GM23338 (cell line): ENCODE measurements at regions not wholly inside any gene's neighbourhood (a gene's known extent, or its start where the extent isn't known, plus 50 kb on each side); places are given as distances from the start of the nearest gene placed in this dataset.

Experiments
- ATAC-seq: fragments of 200-7000 bp; cut with Tn5 transposase; 3 replicates; pipeline ENCODE4 v1.9.1; 2020
- DNase-seq: peaks from one replicate; pipeline ENCODE4 v3.0.0-alpha.2; 2015; ENCODE audit warnings: low spot score
- H2AFZ ChIP-seq: fragments of 200-600 bp; sonication (generic); 2 replicates; pipeline ENCODE4 v1.8.0; 2016; ENCODE audit warnings: antibody characterized with exemption, mild to moderate bottlenecking, moderate library complexity
- H3F3A ChIP-seq: fragments of 200-600 bp; sonication (generic); replicated peaks from 2 replicates; pipeline ENCODE4 v1.8.0; 2017; ENCODE audit warnings: antibody characterized with exemption, mixed run types, low read depth
- H3K27ac ChIP-seq: fragments of 200-600 bp; sonication (generic); 2 replicates; pipeline ENCODE4 v1.6.1; 2016; ENCODE audit warnings: low read depth
- H3K27me3 ChIP-seq: fragments of 200-600 bp; sonication (generic); 2 replicates; pipeline ENCODE4 v1.8.0; 2016; ENCODE audit warnings: mild to moderate bottlenecking, mixed run types, moderate library complexity; ENCODE audit not compliant: insufficient read depth
- H3K36me3 ChIP-seq: fragments of 200-600 bp; sonication (generic); 2 replicates; pipeline ENCODE4 v1.8.0; 2016; ENCODE audit warnings: mild to moderate bottlenecking; ENCODE audit not compliant: insufficient read depth
- H3K4me1 ChIP-seq: fragments of 200-600 bp; sonication (generic); 2 replicates; pipeline ENCODE4 v1.8.0; 2016; ENCODE audit warnings: mild to moderate bottlenecking, moderate library complexity; ENCODE audit not compliant: insufficient read depth
- H3K4me2 ChIP-seq: fragments of 200-600 bp; sonication (generic); 2 replicates; pipeline ENCODE4 v1.7.1; 2017; ENCODE audit warnings: mixed run types
- H3K4me3 ChIP-seq: fragments of 200-600 bp; sonication (generic); 2 replicates; pipeline ENCODE4 v1.6.1; 2016; ENCODE audit warnings: mixed run types
- H3K79me2 ChIP-seq: fragments of 200-600 bp; sonication (generic); replicated peaks from 2 replicates; pipeline ENCODE4 v1.8.0; 2017; ENCODE audit warnings: mild to moderate bottlenecking; ENCODE audit not compliant: insufficient read depth
- H3K9me2 ChIP-seq: fragments of 200-600 bp; sonication (generic); 2 replicates; pipeline ENCODE4 v1.8.0; 2017; ENCODE audit not compliant: insufficient read depth
- H4K20me1 ChIP-seq: fragments of 200-600 bp; sonication (generic); replicated peaks from 2 replicates; pipeline ENCODE4 v1.8.0; 2017; ENCODE audit warnings: mild to moderate bottlenecking; ENCODE audit not compliant: insufficient read depth
- H3K27ac Mint-ChIP-seq: 2 replicates; pipeline ENCODE4 v1.8.0; 2020; ENCODE audit warnings: inconsistent platforms, mild to moderate bottlenecking, moderate library complexity, mixed read lengths
- H3K27me3 Mint-ChIP-seq: 3 replicates; pipeline ENCODE4 v1.8.0; 2022; ENCODE audit warnings: low read depth, mild to moderate bottlenecking, moderate library complexity, mixed read lengths, inconsistent platforms; ENCODE audit not compliant: insufficient read depth, poor library complexity
- H3K36me3 Mint-ChIP-seq: 3 replicates; pipeline ENCODE4 v1.8.0; 2021; ENCODE audit warnings: low read depth, mild to moderate bottlenecking, inconsistent platforms, moderate library complexity, mixed read lengths
- H3K4me1 Mint-ChIP-seq: 3 replicates; pipeline ENCODE4 v1.8.0; 2020; ENCODE audit warnings: mild to moderate bottlenecking, inconsistent platforms, mixed read lengths
- H3K4me3 Mint-ChIP-seq: 3 replicates; pipeline ENCODE4 v1.8.0; 2021; ENCODE audit warnings: moderate library complexity, mild to moderate bottlenecking, inconsistent platforms, mixed read lengths
- H3K9me3 Mint-ChIP-seq: 3 replicates; pipeline ENCODE4 v1.8.0; 2020; ENCODE audit warnings: moderate library complexity, mild to moderate bottlenecking, inconsistent platforms, mixed read lengths
- CREB1 ChIP-seq: fragments of 250-450 bp; sonication (Bioruptor Pico); IDR thresholded peaks from 2 replicates; pipeline ENCODE4 v1.5.0; 2020; ENCODE audit warnings: low read depth, mild to moderate bottlenecking, moderate library complexity
- EZH2 ChIP-seq: fragments of 200-600 bp; sonication (generic); IDR thresholded peaks from one replicate; pipeline ENCODE4 v1.8.0; 2017; ENCODE audit warnings: antibody characterized with exemption, mild to moderate bottlenecking, low read depth; ENCODE audit not compliant: unreplicated experiment
- JUNB ChIP-seq: IDR thresholded peaks from one replicate; pipeline ENCODE4 v1.6.1; 2016; ENCODE audit warnings: antibody characterized with exemption; ENCODE audit not compliant: unreplicated experiment
- NANOG ChIP-seq: IDR thresholded peaks from 2 replicates; pipeline ENCODE4 v1.6.1; 2016; ENCODE audit warnings: antibody characterized with exemption, borderline replicate concordance
- POLR2AphosphoS5 ChIP-seq: IDR thresholded peaks from 2 replicates; pipeline ENCODE4 v1.6.1; 2016; ENCODE audit warnings: antibody characterized with exemption, low read depth
- STAT1 ChIP-seq: IDR thresholded peaks from one replicate; pipeline ENCODE4 v1.6.1; 2016; ENCODE audit warnings: antibody characterized with exemption; ENCODE audit not compliant: unreplicated experiment
- ZNF114 ChIP-seq: fragments of 250-450 bp; sonication (Bioruptor Pico); IDR thresholded peaks from 2 replicates; pipeline ENCODE4 v1.5.0; 2020; ENCODE audit warnings: mild to moderate bottlenecking, moderate library complexity
- ZNF331 ChIP-seq: fragments of 250-450 bp; sonication (Bioruptor Pico); IDR thresholded peaks from 2 replicates; pipeline ENCODE4 v1.5.0; 2020; ENCODE audit warnings: low read depth, mild to moderate bottlenecking, moderate library complexity
- TF ChIP-seq, protein P1 (sequence below): IDR thresholded peaks from one replicate; pipeline ENCODE4 v1.6.1; 2018; ENCODE audit warnings: antibody characterized with exemption; ENCODE audit not compliant: unreplicated experiment
- TF ChIP-seq, protein P2 (sequence below): IDR thresholded peaks from 2 replicates; pipeline ENCODE4 v1.6.1; 2016; ENCODE audit warnings: antibody characterized with exemption
- TF ChIP-seq, protein P3 (sequence below), 2 experiments: fragments of 200-600 bp in 1 of 2; sonication (generic) in 1 of 2; conservative IDR thresholded peaks; 2 replicates each; pipeline versions ENCODE4 v1.5.1 to v1.6.1; 2016 to 2017; ENCODE audit warnings: antibody characterized with exemption in 2 of 2, low read depth in 2 of 2, mild to moderate bottlenecking in 2 of 2, moderate library complexity in 1 of 2

DNA sequence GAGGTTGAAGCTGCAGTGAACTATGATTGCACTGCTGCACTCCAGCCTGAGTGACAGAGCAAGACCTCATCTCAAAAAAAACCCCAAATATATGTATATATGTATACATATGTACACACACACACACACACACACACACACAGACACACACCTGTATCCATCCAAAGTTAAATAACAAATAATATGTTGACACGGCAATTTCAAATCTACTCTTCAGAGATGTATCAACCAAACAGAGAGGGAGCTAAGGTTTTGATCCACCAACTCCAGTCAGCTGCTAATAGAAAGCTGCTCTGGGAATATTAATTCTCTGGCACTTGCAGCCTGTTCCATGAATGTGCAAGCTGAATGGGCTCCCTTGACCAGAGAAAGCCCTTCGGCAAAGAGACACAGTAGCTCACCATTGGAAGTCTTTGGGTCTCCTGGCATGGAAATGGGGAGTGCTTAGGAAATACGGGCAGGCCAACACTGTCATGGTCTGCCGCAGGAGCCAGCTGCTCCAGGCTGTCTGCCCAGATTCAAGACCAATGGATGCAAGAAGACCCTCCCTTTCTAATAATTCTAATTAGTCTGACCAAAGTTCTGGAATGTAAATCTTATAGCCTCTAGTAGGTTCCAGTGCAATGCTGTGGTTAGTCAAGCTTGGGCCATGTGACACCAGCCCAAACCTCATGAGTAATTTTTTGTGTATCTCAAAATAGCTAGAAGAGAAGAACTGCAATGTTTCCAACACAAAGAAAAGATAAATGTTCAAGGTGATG lies 299.8 kb downstream of the KBTBD8 start (continued):
- TF ChIP-seq, protein P1, sequence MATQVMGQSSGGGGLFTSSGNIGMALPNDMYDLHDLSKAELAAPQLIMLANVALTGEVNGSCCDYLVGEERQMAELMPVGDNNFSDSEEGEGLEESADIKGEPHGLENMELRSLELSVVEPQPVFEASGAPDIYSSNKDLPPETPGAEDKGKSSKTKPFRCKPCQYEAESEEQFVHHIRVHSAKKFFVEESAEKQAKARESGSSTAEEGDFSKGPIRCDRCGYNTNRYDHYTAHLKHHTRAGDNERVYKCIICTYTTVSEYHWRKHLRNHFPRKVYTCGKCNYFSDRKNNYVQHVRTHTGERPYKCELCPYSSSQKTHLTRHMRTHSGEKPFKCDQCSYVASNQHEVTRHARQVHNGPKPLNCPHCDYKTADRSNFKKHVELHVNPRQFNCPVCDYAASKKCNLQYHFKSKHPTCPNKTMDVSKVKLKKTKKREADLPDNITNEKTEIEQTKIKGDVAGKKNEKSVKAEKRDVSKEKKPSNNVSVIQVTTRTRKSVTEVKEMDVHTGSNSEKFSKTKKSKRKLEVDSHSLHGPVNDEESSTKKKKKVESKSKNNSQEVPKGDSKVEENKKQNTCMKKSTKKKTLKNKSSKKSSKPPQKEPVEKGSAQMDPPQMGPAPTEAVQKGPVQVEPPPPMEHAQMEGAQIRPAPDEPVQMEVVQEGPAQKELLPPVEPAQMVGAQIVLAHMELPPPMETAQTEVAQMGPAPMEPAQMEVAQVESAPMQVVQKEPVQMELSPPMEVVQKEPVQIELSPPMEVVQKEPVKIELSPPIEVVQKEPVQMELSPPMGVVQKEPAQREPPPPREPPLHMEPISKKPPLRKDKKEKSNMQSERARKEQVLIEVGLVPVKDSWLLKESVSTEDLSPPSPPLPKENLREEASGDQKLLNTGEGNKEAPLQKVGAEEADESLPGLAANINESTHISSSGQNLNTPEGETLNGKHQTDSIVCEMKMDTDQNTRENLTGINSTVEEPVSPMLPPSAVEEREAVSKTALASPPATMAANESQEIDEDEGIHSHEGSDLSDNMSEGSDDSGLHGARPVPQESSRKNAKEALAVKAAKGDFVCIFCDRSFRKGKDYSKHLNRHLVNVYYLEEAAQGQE: no peak
- TF ChIP-seq, protein P2, sequence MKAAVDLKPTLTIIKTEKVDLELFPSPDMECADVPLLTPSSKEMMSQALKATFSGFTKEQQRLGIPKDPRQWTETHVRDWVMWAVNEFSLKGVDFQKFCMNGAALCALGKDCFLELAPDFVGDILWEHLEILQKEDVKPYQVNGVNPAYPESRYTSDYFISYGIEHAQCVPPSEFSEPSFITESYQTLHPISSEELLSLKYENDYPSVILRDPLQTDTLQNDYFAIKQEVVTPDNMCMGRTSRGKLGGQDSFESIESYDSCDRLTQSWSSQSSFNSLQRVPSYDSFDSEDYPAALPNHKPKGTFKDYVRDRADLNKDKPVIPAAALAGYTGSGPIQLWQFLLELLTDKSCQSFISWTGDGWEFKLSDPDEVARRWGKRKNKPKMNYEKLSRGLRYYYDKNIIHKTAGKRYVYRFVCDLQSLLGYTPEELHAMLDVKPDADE: no peak
- TF ChIP-seq ZNF331 (CRISPR knock-in tag) (no peak), POLR2AphosphoS5 (no peak), NANOG (no peak), STAT1 (no peak), CREB1 (CRISPR knock-in tag) (no peak), ZNF114 (CRISPR knock-in tag) (no peak), EZH2 (no peak), JUNB (no peak)
- TF ChIP-seq, protein P3, sequence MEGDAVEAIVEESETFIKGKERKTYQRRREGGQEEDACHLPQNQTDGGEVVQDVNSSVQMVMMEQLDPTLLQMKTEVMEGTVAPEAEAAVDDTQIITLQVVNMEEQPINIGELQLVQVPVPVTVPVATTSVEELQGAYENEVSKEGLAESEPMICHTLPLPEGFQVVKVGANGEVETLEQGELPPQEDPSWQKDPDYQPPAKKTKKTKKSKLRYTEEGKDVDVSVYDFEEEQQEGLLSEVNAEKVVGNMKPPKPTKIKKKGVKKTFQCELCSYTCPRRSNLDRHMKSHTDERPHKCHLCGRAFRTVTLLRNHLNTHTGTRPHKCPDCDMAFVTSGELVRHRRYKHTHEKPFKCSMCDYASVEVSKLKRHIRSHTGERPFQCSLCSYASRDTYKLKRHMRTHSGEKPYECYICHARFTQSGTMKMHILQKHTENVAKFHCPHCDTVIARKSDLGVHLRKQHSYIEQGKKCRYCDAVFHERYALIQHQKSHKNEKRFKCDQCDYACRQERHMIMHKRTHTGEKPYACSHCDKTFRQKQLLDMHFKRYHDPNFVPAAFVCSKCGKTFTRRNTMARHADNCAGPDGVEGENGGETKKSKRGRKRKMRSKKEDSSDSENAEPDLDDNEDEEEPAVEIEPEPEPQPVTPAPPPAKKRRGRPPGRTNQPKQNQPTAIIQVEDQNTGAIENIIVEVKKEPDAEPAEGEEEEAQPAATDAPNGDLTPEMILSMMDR (conservative IDR thresholded peaks at IDR 0.05; ENCODE audit: low read depth in 2 of 2): no peak

DNA sequence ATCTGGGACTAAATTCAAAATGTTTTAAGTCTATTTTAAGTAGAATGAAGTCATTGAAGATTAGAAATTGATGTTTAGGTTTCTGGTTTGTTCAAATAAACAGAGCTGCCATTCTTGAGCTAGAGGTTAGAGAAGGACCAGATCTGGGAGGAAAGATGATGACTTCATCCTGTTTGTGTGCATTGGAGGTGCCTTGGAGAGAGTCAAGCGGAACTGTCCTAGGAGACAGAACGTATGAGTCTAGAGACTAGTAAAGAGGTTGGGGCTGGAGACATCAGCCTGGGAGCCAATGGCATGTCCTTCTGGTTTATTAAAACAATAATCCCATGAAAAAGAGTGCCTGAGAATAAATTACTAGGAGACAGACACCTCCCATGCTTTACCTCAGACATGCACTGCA lies 303.4 kb downstream of the KBTBD8 start:
- no peak for ATAC-seq
- no peaks in the 10 kb centered on the region for H3K27me3 ChIP-seq
- no peak overlapping the region for H3K4me3 ChIP-seq
- H2AFZ ChIP-seq: no peak overlapping the region
- no peaks in the 10 kb centered on the region for H3K36me3 ChIP-seq
- no peaks in the 10 kb centered on the region for H3F3A ChIP-seq
- no peak overlapping the region for H3K27ac Mint-ChIP-seq
- peaks cover 2% of the 10 kb centered on the region for H3K27me3 Mint-ChIP-seq
- H3K4me3 Mint-ChIP-seq: no peak overlapping the region
- no peaks in the 10 kb centered on the region for H4K20me1 ChIP-seq
- no peak overlapping the region for H3K27ac ChIP-seq
- H3K9me3 Mint-ChIP-seq: no peaks in the 10 kb centered on the region; the same call in 2 of the 3 replicates
- no peaks in the 10 kb centered on the region for H3K36me3 Mint-ChIP-seq
- no peaks in the 10 kb centered on the region for H3K79me2 ChIP-seq
- no peak for TF ChIP-seq STAT1
- TF ChIP-seq, protein P2: no peak
- TF ChIP-seq, protein P3 (conservative IDR thresholded peaks at IDR 0.05; ENCODE audit: low read depth in 2 of 2): no peak
- peaks cover 18% of the 10 kb centered on the region for H3K4me1 Mint-ChIP-seq
- H3K9me2 ChIP-seq: no peaks in the 10 kb centered on the region; the same call in 1 of the 2 replicates
- DNase-seq: no peak
- H3K4me2 ChIP-seq: no peak overlapping the region
- H3K4me1 ChIP-seq: peaks cover 13% of the 10 kb centered on the region; the same call in 1 of the 2 replicates
